ENCODE measurements at regions not wholly inside any gene's neighbourhood (a gene's known extent, or its start where the extent isn't known, plus 50 kb on each side); places are given as distances from the start of the nearest gene placed in this dataset.

GRCh38 chr6:12555781-12556180, 160.8 kb upstream of the PHACTR1 start:
- DNase-seq: no peak

GRCh38 chr6:12557765-12558164, 158.8 kb upstream of the PHACTR1 start:
- no peak for DNase-seq

DNA sequence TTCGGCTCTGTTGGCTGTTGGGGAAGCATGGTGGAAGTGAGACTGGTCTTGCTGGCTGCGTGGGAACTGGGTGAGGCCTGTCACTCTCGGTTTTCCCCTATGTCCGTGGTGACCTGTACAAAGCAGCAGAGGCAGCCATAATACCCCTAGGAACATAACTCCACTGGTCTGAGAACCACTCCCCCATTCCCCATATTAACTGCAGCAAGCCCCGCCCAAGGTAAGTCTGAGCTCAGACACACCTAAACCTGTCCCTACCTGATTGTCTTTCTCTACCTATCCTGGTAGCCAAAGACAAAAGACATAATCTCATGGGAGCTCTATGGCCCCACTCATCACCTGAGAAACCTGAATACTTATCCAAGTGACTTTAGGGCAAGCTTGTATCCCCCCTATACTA, 156.3 kb upstream of the PHACTR1 start:
- DNase-seq: no peak

DNA sequence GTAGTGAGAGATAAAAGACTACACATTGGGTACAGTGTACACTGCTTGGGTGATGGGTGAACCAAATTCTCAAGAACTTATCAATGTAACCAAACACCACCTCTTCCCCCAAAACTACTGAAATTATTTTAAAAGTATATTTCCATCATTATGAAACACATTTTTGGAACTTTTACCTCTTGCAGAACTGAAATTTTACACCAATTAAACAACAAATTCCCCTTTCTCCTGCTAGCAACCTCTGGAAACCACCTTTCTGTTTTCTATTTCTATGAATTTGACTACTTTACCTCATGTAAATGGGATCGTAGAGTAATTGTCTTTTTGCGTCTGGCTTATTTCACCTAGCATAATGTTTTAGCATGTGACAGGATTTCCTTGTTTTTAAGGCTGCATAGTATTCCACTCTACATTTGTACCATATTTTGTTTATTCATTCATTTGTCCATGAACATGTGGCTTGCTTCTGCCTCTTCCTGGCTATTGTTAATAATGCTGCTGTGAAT, 149.9 kb upstream of the PHACTR1 start:
- DNase-seq: no peak

DNA sequence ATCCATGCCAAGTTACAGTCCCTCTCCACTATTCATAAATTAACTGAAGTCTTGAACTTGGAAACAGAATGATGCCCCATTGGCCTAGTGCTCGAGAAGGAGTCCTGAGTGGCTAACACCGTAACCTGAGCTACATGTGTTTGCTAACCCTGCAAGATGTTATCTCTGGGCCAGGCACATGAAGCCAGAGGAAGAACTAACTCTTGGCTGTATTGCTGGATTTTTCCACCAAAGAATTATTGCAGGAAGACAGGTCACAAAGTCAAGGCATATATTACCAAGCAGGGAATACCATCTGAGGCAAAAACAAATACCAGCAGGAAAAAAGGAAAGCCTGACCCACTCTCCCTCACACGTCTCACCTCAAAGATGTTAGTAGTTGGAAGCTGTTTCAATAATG, 148.9 kb upstream of the PHACTR1 start:
- no peak for DNase-seq

DNA sequence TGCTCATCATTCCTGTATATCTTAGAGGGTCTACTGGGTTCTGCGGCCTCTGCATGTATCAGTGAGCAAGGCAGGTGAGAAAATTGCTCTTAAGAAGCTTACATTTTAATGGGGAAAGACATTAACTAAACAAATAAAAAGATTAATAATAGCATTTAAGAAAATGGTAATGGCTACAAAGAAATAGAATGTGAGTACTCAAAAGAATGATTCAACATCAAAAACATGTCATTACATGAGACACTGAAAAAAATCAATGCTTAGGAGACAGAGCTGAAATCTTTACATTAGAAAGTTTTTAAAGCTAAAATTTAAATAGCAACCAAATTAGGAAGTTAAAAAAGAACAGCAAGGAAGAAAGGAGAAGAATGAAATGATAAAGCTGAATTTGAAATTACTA, 146.9 kb upstream of the PHACTR1 start:
- no peak for DNase-seq

- DNase-seq: no peak
Measured at GRCh38 chr6:12570461-12571030, 146.0 kb upstream of the PHACTR1 start.

- no peak for DNase-seq
Measured at GRCh38 chr6:12572896-12573827, 143.4 kb upstream of the PHACTR1 start.

DNA sequence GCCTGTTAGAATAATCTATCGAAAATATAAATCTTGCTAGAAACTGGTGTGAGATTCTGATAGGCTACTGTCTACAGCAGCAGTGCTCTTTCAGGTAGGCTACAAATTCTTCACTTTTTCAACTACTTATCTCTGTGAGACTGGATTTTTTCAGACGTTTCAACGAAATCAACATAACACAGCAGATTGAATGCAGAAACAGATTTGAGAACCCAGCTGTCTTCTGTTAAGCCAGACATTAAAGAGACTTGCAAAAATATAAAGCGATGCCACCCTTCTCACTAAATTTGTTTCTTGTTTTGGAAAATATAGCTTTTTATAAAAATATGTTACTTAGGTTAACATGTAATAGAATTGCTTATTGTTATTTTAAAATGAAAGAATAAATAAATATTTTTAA, 140.6 kb upstream of the PHACTR1 start:
- no peak for DNase-seq

DNA sequence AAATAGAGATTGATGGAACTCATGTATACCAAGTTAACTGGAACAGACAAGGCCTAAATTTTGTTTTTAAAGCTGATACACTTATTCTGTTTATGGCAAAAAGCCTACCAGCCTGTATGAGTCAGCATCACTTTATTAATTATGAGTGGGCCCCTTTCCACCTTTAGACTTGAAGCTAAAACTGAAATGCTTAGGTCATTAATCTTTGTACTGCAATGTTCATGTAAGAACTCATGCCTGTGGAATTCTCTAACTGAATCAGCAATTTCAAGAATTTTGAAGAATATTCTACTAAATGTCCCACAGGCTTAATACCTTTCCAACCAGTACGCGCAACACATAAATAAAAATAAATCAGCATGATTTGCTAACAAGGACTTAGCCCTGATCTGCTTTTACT, 140.2 kb upstream of the PHACTR1 start:
- no peak for DNase-seq

GRCh38 chr6:12577124-12577850, 139.3 kb upstream of the PHACTR1 start:
- DNase-seq: no peak

- DNase-seq: no peak
Measured at GRCh38 chr6:12578097-12578496, 138.5 kb upstream of the PHACTR1 start.

GRCh38 chr6:12578751-12579150, 137.8 kb upstream of the PHACTR1 start:
- DNase-seq: no peak

- DNase-seq: no peak
Measured at GRCh38 chr6:12580290-12580689, 136.3 kb upstream of the PHACTR1 start.

DNA sequence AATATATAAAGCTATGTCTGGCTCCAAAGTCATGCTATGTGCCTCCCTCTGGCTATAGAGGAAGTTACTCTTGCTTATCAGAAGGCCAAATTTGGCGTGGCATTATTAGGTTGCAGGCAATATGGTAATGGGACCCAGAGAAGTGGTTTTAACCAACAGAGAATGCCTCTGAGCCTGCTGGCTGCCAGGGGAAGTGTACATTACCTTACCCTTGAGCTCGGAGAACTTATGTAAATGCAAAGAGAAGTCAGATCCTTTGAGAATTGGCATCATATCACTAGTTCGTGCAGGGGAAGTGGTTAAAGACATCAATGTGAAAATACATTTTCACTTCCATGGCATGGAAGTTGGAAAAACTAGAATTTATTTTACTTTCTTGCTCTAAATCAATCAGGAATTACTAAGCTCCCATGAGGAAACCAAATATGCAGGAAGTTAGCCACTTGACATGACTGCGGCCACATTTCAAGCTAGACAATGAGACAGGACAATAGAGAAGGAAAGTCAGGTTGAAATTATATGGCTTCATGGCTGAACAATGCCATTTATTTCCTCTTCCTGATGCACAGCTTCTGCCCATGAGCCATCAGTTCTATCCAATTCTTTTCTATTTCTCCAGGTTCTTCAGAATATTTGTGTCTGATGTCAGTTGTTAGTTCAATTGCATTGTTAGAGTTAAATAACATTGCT, 134.0 kb upstream of the PHACTR1 start:
- no peak for DNase-seq

- DNase-seq: no peak
Measured at GRCh38 chr6:12584631-12585405, 131.7 kb upstream of the PHACTR1 start.

DNA sequence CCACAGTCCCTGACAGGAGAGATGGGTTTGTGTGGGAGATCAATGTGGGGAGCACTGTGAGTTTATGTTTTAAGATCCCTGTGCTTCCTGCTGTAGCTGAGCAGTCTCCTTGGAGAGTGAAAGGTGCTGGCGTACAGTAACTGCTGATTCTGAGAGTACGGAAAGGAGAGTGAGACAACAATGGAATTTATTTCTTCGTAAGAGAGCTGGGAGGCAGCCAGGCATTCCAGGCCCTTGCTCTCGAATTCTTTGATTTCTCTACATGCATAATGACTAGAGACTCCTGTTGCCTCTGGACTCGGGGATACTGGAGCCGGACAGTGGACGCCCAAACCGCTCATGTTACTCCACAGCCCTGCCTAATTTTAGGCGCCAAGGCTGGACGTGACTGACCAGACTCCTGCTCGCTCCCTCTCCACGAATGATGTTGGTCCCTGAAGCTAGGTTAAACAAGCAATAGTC, 131.0 kb upstream of the PHACTR1 start:
- DNase-seq: no peak

GRCh38 chr6:12586721-12587480, 129.7 kb upstream of the PHACTR1 start:
- DNase-seq: no peak

DNA sequence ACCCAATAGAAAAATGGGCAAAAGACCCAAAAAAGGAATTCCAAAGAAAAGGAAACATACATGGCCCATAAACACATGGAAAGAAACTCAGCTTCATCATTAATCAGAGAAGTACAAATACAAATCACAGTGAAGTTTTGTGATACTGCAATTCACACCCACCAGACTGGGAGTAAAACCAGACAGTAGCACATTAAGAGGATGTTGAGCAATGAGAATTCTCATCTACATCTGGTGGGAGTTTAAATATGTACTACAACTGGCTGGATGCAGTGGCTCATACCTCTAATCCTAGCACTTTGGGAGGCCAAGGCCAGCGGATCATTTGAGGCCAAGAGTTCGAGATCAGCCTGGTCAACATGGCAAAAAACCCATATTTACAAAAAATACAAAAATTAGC, 125.7 kb upstream of the PHACTR1 start:
- DNase-seq: no peak

- no peak for DNase-seq
Measured at GRCh38 chr6:12592634-12593033, 123.9 kb upstream of the PHACTR1 start.
